A673 (cell line): ENCODE measurements at regions not wholly inside any gene's neighbourhood (a gene's known extent, or its start where the extent isn't known, plus 50 kb on each side); places are given as distances from the start of the nearest gene placed in this dataset.

ENCODE experiments used
- BruUV-seq: library from RNA; stranded (reverse); fragments of 400-500 nt; replicated peaks from 2 replicates; lab custom pipeline; 2021; lab: Mats Ljungman, UMichigan
- CTCF ChIA-PET: fragments of 300-600 bp; sonication (Branson Sonifier 250); formaldehyde crosslinking; loops from one replicate; lab custom pipeline; 2022; ENCODE audit warnings: antibody characterized with exemption; lab: Charles Lee
- POLR2A ChIA-PET: fragments of 300-600 bp; sonication (Branson Sonifier 250); formaldehyde crosslinking; loops from one replicate; lab custom pipeline; 2022; ENCODE audit warnings: antibody characterized with exemption; ENCODE audit not compliant: low non-redundant PET; lab: Charles Lee
- DNase-seq: peaks from one replicate; pipeline ENCODE4 v3.0.0-alpha.2; 2015; ENCODE audit warnings: low spot score
- H3K27ac ChIP-seq: fragments of 200-600 bp; sonication (generic); 2 replicates; pipeline ENCODE4 v1.5.1; 2016; ENCODE audit warnings: mixed run types, low read depth, mild to moderate bottlenecking, mixed read lengths, antibody characterized with exemption, low read length; ENCODE audit not compliant: poor library complexity, severe bottlenecking
- H3K27me3 ChIP-seq: fragments of 200-600 bp; sonication (generic); replicated peaks from 2 replicates; pipeline ENCODE4 v1.6.1; 2017; ENCODE audit warnings: mixed run types, low read depth, mild to moderate bottlenecking, mixed read lengths, antibody characterized with exemption, low read length; ENCODE audit not compliant: insufficient read depth, poor library complexity
- H3K36me3 ChIP-seq: fragments of 200-600 bp; sonication (generic); 2 replicates; pipeline ENCODE4 v1.6.1; 2016; ENCODE audit warnings: mixed run types, mild to moderate bottlenecking, mixed read lengths, antibody characterized with exemption, low read length; ENCODE audit not compliant: insufficient read depth, poor library complexity, severe bottlenecking
- H3K4me1 ChIP-seq: fragments of 200-600 bp; sonication (generic); 2 replicates; pipeline ENCODE4 v1.6.1; 2017; ENCODE audit warnings: mixed run types, mild to moderate bottlenecking, mixed read lengths, antibody characterized with exemption, low read length; ENCODE audit not compliant: insufficient read depth, poor library complexity, severe bottlenecking
- H3K4me3 ChIP-seq: fragments of 200-600 bp; sonication (generic); 2 replicates; pipeline ENCODE4 v1.5.1; 2016; ENCODE audit warnings: low read depth, mixed run types, mild to moderate bottlenecking, mixed read lengths, low read length; ENCODE audit not compliant: poor library complexity, severe bottlenecking
- H3K9me3 ChIP-seq: fragments of 200-600 bp; sonication (generic); 2 replicates; pipeline ENCODE4 v1.6.1; 2016; ENCODE audit warnings: mixed run types, low read depth, mild to moderate bottlenecking, mixed read lengths, antibody characterized with exemption, low read length; ENCODE audit not compliant: poor library complexity, severe bottlenecking
- EZH2 ChIP-seq: fragments of 200-600 bp; sonication (generic); IDR thresholded peaks from 2 replicates; pipeline ENCODE4 v1.6.1; 2017; ENCODE audit warnings: borderline replicate concordance, low read depth, mild to moderate bottlenecking, mixed read lengths, antibody characterized with exemption, low read length; ENCODE audit not compliant: poor library complexity, severe bottlenecking
- intact Hi-C: fragments of 100-400 bp; cut with micrococcal nuclease; formaldehyde crosslinking; loops from one replicate; pipeline ENCODE4 v1.10.0; 2022; ENCODE audit not compliant: unreplicated experiment
- TF ChIP-seq, protein P1 (sequence below): fragments of 300-800, 200-600 bp; sonication (generic); conservative IDR thresholded peaks from 2 replicates; pipeline ENCODE4 v1.5.1; 2017; ENCODE audit warnings: low read depth, mild to moderate bottlenecking, antibody characterized with exemption, low read length, moderate library complexity, mixed read lengths

DNA sequence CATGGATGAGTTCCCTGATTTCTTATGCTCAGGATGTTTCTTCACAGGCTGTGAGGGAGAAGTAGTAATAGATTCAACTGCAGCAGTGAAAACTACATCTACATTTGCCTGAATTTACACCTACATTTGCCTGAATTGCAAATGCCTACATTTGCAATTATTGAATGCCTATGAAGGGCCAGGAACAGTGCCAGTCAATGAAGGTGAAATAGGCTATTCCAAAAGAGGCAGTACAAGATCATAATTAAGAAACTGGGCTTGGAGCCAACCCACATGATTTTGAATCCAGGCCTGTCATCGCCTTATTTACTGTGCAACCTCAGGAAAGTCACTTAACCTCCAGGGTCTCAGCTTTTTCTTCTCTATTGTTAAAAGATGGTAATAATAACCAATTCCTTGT lies 1353.3 kb downstream of the FAM181B start:
- Histone ChIP-seq H3K36me3 (no peaks in the 10 kb centered on the region), H3K27ac (no peak overlapping the region), H3K27me3 (no peaks in the 10 kb centered on the region), H3K4me1 (peaks cover 13% of the 10 kb centered on the region), H3K4me3 (no peak overlapping the region), H3K9me3 (peaks cover 7% of the 10 kb centered on the region)
- TF ChIP-seq, protein P1, sequence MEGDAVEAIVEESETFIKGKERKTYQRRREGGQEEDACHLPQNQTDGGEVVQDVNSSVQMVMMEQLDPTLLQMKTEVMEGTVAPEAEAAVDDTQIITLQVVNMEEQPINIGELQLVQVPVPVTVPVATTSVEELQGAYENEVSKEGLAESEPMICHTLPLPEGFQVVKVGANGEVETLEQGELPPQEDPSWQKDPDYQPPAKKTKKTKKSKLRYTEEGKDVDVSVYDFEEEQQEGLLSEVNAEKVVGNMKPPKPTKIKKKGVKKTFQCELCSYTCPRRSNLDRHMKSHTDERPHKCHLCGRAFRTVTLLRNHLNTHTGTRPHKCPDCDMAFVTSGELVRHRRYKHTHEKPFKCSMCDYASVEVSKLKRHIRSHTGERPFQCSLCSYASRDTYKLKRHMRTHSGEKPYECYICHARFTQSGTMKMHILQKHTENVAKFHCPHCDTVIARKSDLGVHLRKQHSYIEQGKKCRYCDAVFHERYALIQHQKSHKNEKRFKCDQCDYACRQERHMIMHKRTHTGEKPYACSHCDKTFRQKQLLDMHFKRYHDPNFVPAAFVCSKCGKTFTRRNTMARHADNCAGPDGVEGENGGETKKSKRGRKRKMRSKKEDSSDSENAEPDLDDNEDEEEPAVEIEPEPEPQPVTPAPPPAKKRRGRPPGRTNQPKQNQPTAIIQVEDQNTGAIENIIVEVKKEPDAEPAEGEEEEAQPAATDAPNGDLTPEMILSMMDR, result no peak
- TF ChIP-seq EZH2, result no peak
- DNase-seq, result peak; percentile 74
- ChIA-PET POLR2A (no interaction called here), CTCF (no interaction called here)
- intact Hi-C loops, result no loop called here
- BruUV-seq, result no TSS peak

DNA sequence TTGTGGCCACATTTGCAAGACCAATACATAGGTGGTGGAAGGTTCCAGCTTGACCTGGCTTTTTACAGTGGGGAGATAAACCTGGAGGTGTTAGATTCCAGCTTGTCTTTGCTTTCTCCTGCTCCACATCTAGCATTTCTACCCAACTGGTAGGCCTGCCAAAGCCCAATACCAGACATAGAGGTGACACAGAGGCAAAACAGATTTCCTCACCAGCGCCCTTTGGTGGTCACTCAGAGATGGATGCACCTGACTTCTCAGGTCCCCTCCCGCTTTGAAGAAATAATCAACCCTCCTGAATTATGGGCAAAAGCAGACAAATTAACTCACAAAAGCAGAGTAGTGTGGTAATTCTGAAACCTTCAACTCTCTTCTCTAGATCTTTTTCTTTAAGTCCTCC lies 1356.2 kb downstream of the FAM181B start:
- H3K4me3 ChIP-seq, result no peak overlapping the region

DNA sequence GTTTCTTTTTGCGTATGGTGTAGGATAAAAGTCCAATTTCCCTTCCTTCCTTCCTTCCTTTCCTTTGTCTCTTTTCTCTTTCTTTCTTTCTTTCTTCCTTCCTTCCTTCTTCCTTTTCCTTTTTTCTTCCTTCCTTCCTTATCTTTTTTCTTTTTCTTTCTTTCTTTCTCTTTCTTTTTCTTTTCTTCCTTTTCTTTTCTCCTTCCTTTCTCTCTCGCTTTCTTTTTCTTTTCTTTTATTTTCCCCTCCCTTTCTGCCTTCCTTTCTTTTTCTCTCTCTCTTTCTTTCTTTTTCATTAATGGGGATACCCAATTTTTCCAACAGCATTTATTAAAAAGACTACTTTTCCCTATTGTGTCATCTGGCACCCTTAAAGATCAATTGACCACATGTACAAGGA lies 1359.7 kb downstream of the FAM181B start:
- POLR2A ChIA-PET, result no interaction called here
- Histone ChIP-seq H3K27me3 (no peaks in the 10 kb centered on the region), H3K4me1 (no peaks in the 10 kb centered on the region), H3K9me3 (peaks cover 3% of the 10 kb centered on the region), H3K27ac (no peak overlapping the region), H3K36me3 (no peaks in the 10 kb centered on the region), H3K4me3 (no peak overlapping the region)
- DNase-seq, result no peak
- intact Hi-C loops, result no loop called here
- TF ChIP-seq, protein P1, result no peak
- TF ChIP-seq EZH2, result no peak
- BruUV-seq, result no TSS peak
- CTCF ChIA-PET, result no interaction called here

More for the DNA sequence above, 1356.2 kb downstream of the FAM181B start:
- H3K36me3 ChIP-seq, result no peaks in the 10 kb centered on the region
- intact Hi-C loops, result no loop called here
- no TSS peak for BruUV-seq
- ChIA-PET CTCF (no interaction called here), POLR2A (interaction anchor here (0.6 kb wide), 1 partner anchor 22 kb away, joined by 3 read pairs; no protein-coding TSS in a partner anchor)
- TF ChIP-seq, protein P1, result no peak
- TF ChIP-seq EZH2, result no peak
- H3K27ac ChIP-seq, result no peak overlapping the region
- H3K27me3 ChIP-seq, result no peaks in the 10 kb centered on the region
- H3K9me3 ChIP-seq, result peaks cover 3% of the 10 kb centered on the region
- DNase-seq, result no peak
- H3K4me1 ChIP-seq, result peaks cover 13% of the 10 kb centered on the region
